AG20443 (cell line): ENCODE measurements at regions not wholly inside any gene's neighbourhood (a gene's known extent, or its start where the extent isn't known, plus 50 kb on each side); places are given as distances from the start of the nearest gene placed in this dataset.

Source experiments
- DNase-seq: peaks from one replicate; pipeline ENCODE4 v3.0.0; 2012; ENCODE audit warnings: low spot score, mixed read lengths

DNA sequence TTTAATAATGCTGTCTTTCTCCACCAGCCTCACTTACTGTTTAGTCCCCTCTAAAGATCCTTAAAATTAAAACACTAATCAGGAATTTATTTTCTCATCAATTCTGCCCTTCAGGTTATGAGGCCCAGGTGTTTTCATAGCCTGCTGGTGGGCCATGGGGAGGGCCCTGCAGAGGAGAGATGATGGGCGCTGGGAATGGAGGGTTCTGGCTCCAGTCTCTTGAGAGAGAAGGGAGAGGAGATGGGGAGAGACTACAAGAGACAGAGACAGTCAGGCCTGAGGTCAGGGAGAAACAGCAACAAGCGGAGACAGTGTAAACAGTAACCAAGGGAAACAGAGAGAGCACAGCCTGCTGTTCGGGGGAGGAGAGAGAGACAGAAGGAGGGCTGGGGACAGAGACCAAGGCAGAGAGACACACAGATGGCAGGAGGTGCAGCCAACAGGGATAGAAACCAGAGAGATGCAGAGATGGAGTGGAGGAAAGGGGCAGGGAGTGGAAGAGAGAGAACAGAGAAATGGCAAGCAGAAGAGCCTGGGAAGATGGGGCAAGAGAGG is 187.3 kb upstream of the SYT13 start:
- DNase-seq: no peak

DNA sequence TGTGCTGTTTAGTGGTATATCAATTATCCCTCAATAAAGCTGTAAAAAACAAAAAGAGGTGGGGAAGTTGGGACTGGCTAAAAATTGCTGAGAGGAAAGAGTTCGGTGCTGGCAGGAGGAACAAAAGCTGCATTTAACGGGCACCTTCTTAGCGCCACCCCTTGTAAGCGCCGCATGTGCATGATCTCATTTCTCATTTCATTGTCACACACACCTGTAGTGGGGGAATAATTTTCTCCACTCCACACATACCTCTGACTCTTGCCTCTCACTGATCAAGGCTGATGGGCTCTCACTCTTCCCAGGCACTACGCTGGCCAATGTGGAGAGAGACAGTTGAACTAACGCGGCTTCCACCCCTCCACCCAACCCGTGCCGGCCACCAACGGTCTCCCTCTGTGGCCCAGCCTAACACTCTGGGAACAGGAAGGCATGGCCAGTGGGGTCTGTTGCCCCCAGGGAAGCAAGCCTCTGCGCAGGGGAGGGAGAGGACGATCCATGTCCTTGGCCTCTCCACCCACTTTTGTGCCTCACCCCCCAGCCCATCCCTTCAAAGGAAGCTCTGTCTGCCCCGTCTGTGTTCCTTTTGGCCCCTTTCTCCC is 186.7 kb upstream of the SYT13 start:
- DNase-seq: no peak

DNA sequence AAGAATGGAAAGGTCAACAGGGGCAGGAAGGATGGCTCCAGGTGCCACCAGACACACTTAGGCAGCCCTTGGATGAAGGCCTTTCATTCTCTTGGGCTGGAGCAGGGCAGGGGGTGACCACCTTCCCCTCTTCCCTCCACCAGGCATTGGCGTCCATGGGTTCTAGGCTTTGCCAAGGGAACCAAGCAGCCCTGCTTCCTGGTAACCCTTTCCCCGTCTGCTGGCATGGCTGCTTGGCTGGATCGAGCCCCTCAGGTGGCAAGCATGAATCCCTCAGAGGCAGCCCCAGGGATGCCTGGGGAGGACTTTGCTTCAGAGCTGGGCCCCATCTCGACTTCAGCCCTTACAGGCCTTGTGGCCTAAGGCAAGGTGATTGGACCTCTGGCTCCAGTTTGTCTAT is 185.1 kb upstream of the SYT13 start:
- no peak for DNase-seq

DNA sequence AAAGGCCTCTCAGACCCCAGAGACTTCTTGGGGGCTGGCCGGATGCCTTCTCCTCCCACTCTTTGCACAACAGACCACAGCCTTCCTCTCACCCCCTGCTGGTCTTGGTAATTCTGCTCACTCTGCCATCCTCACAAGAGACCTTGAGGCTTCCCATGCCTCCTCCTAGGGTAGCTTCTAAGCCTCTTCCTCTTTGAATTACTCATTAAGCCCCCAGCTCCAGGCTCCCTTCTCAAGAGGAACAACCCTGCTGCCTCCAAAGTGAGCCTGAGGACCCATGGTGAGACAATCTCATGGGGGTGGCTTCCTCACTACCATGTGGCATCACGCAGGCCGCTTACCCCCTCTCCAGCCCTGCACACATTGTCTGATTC is 184.6 kb upstream of the SYT13 start:
- no peak for DNase-seq

DNA sequence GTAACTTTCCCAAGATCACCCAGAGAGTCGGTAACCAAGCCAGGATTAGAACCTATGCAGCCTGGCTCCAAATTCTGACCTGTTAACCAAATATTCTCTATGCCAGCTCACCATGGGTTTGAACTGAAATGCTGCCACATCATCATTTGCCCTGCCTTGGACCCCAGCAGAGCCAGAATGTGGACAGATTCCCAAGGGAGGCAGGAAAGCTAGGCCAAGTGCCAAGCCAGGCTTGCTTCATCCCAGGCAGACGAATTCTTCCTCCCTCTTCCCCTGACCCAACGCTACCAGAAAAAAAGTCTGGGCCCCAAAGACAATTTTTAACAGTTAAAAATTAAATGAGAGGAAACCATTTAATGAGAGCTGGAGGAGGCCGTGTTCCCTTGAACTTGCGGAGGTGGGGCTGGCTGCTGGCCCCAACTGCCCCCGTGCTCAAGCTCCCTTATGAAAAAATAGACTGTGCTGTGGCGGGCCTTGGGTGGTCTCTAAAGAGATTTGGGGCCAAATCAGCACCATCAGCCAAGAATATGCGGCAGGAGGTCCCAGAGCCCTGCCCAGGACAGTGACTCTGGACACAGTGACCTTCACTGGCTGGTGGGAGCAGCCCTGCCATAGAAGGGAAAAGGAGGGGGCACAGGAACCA is 184.1 kb upstream of the SYT13 start:
- no peak for DNase-seq

DNA sequence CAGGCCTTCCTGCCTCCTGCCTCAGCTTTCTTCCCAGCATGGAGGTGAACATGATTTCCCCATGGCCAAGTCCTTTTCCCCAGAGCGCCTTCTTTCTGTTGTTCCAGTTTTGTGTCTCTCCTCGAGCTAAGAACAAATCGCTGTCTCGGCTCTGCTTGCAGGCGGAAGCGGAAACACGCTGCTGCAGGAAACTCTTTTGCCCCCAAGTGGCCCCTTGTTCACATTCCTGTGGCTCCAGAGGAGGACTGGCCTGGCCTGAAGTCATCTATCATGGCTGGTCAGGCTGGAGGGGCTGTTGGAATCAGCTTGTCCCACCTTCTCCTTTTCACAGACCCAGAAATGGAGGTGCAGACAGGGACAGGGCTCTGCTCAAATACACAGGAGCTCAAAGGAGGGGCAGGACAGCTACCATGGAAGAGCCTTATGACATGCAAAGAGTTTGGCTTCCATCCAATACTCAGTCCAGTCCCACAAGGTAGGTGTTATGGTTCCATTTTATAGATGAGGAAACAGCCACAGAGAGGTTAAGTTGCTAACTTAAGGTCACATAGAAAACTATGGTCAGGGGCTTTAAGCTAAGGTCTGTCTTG is 182.2 kb upstream of the SYT13 start:
- no peak for DNase-seq

DNA sequence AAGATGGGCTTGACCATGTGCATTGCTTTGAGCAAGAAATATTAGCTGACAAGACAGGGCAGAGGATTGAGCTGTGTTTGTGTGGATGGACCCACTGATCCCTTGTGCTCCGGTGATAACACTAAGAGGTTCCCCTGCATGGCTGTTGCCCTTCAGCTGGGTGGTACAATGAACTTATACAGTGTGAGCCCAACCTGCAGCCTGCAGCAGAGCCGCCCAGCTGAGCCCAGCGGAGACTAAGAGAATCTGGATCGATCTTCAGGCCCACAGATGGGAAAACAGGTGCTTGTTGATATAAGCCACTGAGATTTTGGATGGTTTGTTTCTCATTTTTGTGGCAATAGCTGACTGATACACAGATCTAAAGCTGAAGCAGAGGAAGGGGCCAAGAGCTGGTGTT is 177.4 kb upstream of the SYT13 start:
- DNase-seq: no peak

DNA sequence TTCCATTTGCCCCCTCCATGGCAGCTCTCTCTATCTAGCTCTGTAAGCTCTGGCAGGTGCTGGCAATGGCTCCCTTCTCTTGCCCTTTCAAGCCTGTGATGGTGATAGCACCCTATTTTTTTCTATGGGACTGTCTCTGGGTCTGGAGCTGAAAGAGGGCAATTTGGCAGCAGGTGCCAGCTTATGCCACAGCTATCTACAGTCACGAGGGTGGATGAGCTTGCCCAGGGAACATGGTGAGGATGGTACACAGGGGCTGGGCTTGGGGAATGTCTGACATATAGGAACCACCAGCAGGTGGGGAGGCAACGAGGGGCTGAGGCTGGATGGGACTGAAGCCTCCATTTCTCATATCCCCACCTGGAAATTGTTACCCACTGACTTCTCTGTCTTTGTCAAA is 175.4 kb upstream of the SYT13 start:
- DNase-seq: no peak

DNA sequence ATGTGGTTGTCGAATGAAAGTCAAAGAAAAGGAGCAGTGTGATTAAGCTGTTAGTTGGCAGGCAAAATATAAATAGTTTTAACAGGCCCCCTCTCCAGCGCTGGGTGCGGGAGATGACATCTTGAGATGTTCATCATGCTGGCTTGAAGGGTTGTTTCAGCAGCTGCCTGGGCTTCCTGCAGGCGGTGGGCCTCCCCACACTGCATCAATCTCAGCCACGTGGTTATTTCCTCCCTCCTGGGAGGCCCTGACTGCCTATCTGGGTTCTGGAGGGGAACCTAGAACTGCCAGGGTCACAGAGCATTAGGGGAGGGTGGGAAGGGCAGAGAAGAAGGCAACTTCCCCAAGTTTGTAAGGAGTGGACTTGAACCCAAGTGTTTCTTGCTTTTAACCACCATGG is 173.3 kb upstream of the SYT13 start:
- DNase-seq: no peak

DNA sequence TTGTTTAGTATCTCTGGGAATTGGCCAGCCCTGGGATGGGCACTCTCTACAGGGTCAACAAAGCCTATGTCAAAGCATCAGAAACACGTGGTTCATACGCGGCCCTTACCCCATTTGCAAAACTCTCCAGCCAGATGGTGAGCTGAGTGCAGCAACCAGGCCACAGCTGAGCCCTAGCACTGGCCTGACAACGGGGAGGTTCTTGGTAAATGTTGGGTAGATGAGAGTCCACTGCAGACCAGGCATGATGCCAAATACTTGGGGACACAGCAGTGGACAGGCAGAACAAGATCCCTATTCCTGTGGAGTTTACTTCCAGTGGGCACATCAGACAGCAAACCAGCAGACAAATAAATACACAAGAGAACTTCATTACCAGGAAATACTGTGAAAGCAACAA is 172.1 kb upstream of the SYT13 start:
- DNase-seq: no peak

DNA sequence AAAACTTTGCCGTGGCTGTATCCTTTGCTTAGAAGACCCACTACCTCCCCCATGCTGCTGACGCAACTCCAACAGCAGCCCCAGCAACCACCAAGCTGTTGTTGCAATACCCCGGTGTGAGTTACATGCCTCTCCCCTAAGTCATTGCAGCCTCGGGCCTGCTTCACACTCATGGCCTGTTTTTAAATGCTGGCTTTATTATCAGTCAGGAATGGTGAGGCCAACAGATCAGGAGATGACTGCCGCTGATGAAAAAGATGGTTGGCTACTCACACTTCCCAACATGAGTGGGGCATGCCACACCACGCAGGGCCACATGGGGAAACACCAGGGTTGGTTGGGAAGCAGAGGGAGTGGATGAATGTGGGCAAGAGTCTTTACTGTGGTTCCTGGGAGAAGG is 171.5 kb upstream of the SYT13 start:
- peak; percentile 85 for DNase-seq

DNA sequence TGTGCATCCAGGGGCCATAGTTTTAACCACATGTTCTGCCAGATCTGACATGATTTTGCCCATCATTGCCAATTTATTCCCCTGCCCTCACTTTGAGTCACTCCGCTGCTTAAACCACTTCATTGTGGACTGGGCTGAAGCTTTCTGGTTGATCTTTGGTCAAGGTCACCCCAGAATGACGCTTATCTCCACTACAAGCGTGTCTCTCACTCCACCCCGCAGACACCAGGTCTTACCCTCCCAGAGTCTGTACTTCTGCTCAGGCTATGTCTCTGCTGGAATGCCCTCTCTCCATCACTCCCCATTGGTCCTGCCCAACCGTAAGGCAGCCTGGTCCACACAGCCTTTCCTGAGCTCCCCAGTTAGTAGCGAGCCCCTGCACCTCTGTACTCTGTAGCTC is 170.5 kb upstream of the SYT13 start:
- no peak for DNase-seq

DNA sequence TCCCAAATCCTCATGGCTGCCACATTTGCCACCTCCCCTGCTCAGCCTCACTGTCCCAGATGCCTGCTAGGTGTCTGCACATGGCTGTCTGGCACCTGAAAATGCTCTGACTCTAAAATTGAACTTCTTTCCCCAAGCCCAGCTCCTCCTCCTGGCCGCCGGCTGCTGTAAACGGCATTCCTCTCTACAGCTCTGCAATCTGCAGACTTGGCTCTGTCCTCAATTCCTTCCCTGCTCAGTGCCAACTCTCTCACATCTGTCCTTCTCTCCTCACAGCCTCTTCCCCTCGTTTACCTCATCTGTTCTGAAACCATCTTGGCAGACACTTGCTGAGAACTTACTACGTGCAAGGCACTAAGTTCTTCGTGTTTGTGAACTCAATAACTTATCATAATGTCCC is 169.4 kb upstream of the SYT13 start:
- DNase-seq: peak; percentile 48

DNA sequence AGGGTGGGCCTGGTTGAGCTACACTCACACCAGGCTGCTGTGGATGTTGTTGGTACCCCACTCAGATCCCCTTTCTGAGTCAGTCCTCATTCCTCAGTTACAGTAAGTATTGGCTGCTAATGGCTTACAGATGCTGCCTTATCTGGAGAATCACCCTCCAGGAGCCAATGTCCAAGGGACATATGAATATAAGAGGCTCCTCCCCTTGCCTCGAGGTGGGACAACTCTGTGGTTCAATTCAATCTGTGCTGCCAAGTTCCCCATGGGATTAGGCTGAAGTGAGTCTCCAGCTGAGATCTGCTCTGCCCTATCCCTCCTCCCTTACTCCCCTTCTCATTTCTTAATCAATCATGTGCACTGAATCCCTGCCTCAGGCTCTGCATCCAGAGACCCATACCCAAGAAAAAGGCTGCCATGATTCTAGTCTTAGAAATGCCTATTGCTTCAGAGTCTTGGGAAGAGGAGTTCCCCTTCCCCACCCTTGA is 168.8 kb upstream of the SYT13 start:
- no peak for DNase-seq

DNA sequence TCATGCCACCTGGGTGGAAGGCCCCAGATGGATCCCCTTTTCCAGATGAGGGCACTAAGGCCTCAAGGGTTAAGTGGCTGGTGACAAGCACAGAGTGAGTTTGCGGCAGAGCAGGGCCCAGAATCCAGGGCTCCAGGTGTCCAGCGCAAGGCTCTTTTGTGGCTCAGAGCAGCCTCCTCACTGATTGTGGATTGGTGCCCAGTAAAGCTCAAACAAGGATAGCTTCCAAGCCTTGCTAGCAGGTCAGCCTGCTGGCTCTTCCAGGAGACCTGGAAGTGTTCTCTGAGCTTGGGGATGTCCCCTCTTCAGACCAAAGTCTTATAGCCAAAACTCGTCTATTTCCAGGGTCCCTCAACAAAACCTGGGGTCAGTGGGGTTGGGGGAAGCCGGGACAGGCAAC is 167.6 kb upstream of the SYT13 start:
- DNase-seq: no peak

DNA sequence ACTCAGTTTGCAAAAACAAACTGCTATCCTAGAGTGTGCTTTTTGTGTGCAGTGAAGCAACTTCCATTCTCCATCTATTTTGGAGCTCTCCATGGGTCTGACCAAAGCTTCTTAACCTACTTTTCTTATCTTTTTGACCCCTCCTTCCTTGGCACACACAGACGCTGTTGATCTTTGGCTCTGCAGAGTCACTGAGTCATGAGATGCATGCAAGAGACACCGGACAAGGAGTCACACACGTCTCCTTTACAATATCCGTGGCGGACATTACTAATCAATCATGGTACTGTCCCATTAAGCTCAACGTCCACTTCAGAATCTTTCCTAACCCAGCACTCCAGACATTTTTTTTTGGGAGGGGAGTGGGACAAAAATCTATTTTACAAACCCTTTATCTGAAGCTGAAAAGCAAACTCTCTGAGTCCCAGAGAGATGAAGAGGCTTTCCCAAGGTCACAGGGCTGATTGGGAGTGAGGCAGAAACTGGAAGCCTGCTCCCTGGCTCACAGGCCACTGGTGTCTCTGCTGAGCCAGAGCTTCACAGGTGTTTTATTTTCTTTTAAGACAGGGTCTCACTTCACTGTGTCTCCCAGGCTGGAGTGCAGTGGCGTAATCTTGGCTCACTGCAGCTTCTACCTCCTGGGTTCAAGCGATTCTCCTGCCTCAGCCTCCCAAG is 165.8 kb upstream of the SYT13 start:
- DNase-seq: no peak

DNA sequence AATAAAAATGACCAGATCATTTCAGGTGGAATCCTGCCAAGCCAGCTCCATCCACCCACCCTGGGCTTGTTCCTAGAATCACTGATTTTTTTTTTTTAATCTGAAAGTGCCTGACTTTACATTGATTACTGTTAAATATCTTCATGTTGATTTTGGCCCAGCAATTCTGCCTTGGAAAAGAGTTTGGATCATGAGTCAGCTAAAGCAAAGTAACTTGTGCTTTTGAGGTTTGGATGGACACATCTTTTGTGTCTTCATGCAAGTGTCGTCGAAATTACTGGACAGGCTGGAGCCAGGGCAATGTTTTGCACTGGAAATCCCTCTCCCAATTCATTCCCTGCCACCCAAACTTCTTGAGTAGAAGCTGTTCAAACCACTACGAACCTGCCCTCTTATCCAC is 164.0 kb upstream of the SYT13 start:
- DNase-seq: peak; percentile 65

DNA sequence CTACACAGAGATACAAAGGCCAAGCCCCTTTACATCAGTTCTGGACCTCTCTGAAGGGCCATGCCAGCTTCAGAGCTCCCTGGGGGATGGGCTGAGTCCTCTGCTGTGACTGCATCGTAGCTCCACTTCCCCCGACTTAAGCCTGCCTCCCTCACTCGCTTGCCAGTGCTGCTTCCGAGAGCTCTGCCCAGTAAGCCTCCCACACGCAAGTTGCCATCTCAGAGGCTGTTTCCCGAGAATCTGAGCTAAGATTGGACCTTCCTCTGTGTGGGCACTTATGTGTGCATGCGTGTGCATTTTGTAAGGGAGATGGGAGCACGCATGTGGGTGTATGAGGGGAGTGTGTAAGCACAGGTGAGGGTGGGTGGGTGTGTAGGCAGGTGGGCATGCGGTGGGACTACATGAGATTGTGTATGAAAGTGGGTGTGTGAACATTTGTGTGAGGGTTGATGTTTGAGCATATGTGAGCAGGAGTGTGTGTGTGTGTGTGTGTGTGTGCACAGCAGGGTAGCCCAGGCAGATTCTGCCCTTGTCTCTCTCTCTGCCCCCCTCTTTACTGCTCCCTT is 163.0 kb upstream of the SYT13 start:
- no peak for DNase-seq

DNA sequence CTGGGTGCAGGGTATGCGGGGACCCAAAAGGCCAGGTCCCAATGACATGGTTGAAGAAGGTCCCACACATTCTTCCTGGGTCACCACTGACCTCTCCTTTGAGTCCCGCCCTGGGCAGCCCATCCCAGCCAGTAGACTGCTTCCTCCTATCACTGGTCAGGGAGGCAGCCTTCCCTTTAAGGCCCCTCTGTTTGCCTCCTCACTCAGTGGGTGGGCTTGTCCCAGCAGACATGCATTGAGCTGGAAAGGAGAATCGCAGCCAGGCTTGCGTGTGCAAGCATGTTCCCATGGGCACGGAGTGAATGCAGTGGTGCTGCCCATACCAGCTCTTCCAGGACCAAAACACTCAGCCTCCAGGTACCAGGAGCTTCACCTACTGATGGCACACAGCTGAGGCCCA is 162.4 kb upstream of the SYT13 start:
- DNase-seq: no peak

DNA sequence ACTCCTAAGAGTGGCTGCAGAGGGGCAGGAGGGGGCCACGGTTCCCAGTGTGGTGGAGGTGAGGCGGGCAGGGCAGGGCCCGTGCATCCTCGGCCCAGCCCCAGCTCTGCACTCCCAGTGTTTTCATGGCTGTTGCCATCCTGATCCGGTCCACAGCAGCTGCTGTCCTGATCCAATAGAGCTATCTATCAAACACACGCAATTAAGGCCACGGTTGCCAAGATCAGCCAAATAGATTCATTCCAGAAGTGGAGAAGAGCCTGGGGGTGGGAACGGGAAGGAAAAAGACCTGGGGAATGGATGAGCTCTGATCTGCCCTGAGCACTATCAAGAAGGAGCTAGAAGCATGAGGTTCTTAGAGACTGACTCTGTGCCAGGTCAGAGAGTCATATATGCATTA is 160.9 kb upstream of the SYT13 start:
- no peak for DNase-seq

DNA sequence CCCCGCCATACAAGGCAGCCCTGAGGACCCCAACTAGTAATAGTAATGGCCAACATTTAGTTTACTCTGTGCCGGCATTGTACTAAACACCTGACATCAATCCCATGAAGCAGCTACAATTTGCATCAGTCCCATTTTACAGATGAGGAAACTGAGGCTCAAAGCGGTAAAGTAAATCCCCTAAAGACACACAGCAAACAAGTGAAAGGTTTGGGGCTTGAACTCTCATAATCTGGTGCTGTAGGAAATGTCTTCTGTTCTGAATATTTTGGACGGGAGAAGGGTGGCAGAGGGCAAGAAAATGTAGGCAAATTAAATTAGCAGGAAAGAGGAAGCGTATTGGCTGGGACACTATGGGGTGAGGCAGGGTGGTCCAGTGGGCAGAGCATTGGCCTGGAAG is 160.3 kb upstream of the SYT13 start:
- no peak for DNase-seq

DNA sequence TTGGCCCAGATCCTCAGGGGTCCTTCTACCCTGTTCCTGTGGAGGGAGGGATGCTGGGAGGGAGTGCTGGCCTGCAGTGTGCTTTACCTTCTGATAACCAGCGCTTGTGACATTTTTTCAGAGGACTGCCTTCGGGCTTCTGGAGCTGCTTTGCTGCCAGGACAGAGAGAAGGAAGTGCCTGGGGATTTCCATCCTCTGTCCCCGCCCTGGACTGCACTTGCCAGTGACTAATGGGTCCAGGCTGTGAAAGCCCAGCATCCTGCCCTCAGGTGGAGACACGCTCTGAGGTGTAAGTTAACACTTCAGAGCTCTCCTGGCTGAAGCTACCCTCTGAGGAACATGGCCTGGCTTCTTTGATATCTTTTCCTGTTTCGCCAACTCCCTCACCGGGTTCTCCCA is 158.7 kb upstream of the SYT13 start:
- no peak for DNase-seq

DNA sequence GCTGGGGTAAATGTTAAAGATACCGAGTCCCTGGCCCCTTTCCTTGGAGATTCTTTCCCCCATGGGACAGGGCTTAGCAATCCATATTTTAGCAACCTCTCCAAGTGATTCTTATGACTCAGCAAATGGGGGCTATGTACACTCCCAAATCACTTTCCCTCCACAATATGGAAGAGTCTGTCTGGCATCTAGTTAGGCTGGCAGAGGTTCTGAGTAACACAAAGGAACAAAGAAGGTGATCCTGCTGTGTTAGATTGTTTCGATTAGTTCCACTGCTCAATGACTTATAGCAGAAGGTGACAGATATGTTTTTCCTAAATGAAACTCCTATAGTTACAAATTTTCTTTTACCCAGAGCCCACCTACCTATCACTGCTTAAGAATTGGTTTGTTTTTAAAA is 154.0 kb upstream of the SYT13 start:
- DNase-seq: no peak
